K562 (cell line): ENCODE measurements at regions not wholly inside any gene's neighbourhood (a gene's known extent, or its start where the extent isn't known, plus 50 kb on each side); places are given as distances from the start of the nearest gene placed in this dataset.

ENCODE experiments used
- ATAC-seq: fragments of 200-7000 bp; cut with Tn5 transposase; 3 replicates; pipeline ENCODE4 v1.9.1; 2020; ENCODE audit warnings: moderate library complexity
- BruUV-seq: library from RNA; stranded (reverse); fragments of 400-500 nt; replicated peaks from 2 replicates; lab custom pipeline; 2021; lab: Mats Ljungman, UMichigan
- CTCF ChIA-PET: fragments of 300-600 bp; formaldehyde crosslinking; extraction: SDS; loops from one replicate; lab custom pipeline; 2021; ENCODE audit warnings: low intra/inter-chr PET ratio; lab: Yijun Ruan, JAX
- POLR2A ChIA-PET: fragments of 300-600, 350-650 bp; sonication (Branson Sonifier 250); formaldehyde crosslinking; extraction: SDS; loops from one replicate; lab custom pipeline; 2021; ENCODE audit warnings: antibody characterized with exemption, inconsistent platforms; lab: Yijun Ruan, JAX
- DNase-seq, 4 experiments: peaks; one replicate each; pipeline versions ENCODE4 v3.0.0 to v3.0.0-alpha.2; 2011 to 2018; ENCODE audit warnings: low spot score in 3 of 4, mixed read lengths in 3 of 4; ENCODE audit errors: extremely low read depth in 1 of 4
- FAIRE-seq: peaks from 2 replicates; lab custom pipeline; 2011; peaks lifted over from hg19 to GRCh38; lab: Jason Lieb, UNC
- H2AFZ ChIP-seq: 2 replicates; pipeline ENCODE4 v1.6.0; 2011; ENCODE audit warnings: low read depth, low read length, control low read depth, inconsistent platforms
- H3K27ac ChIP-seq: fragments of 200-600 bp; 3 replicates; pipeline ENCODE4 v1.8.0; 2011; ENCODE audit warnings: low read depth, mild to moderate bottlenecking, control low read depth, inconsistent platforms, low read length, moderate library complexity, mixed read lengths; ENCODE audit errors: extremely low read depth
- H3K27me3 ChIP-seq, 2 experiments: fragments of 300-600 bp in 1 of 2; 2 replicates in 1 of 2; 3 replicates in 1 of 2; pipeline versions ENCODE4 v1.6.0 to v1.8.0; 2011; ENCODE audit warnings: inconsistent platforms in 2 of 2, low read length in 2 of 2, mild to moderate bottlenecking in 1 of 2, mixed read lengths in 1 of 2, moderate library complexity in 1 of 2; ENCODE audit not compliant: control insufficient read depth in 2 of 2, insufficient read depth in 2 of 2
- H3K36me3 ChIP-seq: fragments of 300-600 bp; 3 replicates; pipeline ENCODE4 v1.8.0; 2011; ENCODE audit warnings: mild to moderate bottlenecking, low read length, inconsistent platforms; ENCODE audit not compliant: control insufficient read depth, insufficient read depth
- H3K4me1 ChIP-seq, 2 experiments: fragments of 200-600 bp in 1 of 2; replicated peaks in 1 of 2; 2 replicates in 1 of 2; 3 replicates in 1 of 2; pipeline versions ENCODE4 v1.5.1 to v1.8.0; 2011; ENCODE audit warnings: inconsistent platforms in 2 of 2, low read length in 2 of 2, mild to moderate bottlenecking in 1 of 2, mixed read lengths in 1 of 2, moderate library complexity in 1 of 2; ENCODE audit not compliant: control insufficient read depth in 2 of 2, insufficient read depth in 2 of 2
- H3K4me2 ChIP-seq: 2 replicates; pipeline ENCODE4 v1.6.1; 2011; ENCODE audit warnings: low read length, control low read depth, inconsistent platforms, mixed read lengths; ENCODE audit not compliant: insufficient read depth
- H3K4me3 ChIP-seq: fragments of 200-600 bp; sonication (generic), shearing (Covaris generic); 2 replicates; pipeline ENCODE4 v1.5.1; 2016; ENCODE audit warnings: control low read depth, inconsistent platforms
- H3K79me2 ChIP-seq: fragments of 200-600 bp; 3 replicates; pipeline ENCODE4 v1.8.0; 2011; ENCODE audit warnings: low read length, inconsistent platforms; ENCODE audit not compliant: control insufficient read depth, insufficient read depth
- H3K9ac ChIP-seq, 2 experiments: 2 replicates each; pipeline versions ENCODE4 v1.6.0 to v1.6.1; 2011; ENCODE audit warnings: low read depth in 2 of 2, low read length in 2 of 2, control low read depth in 1 of 2, inconsistent platforms in 1 of 2, mild to moderate bottlenecking in 1 of 2, mixed read lengths in 1 of 2; ENCODE audit not compliant: insufficient read depth in 1 of 2
- H3K9me1 ChIP-seq: one replicate; pipeline ENCODE4 v1.6.0; 2011; ENCODE audit warnings: inconsistent platforms, mild to moderate bottlenecking, low read length, moderate library complexity; ENCODE audit not compliant: control insufficient read depth, insufficient read depth
- H3K9me3 ChIP-seq: replicated peaks from 2 replicates; pipeline ENCODE4 v1.5.1; 2011; ENCODE audit warnings: low read depth, low read length, inconsistent platforms; ENCODE audit not compliant: control insufficient read depth, insufficient read depth
- H4K20me1 ChIP-seq: replicated peaks from 2 replicates; pipeline ENCODE4 v1.6.1; 2011; ENCODE audit warnings: low read length, inconsistent platforms, mixed read lengths; ENCODE audit not compliant: control insufficient read depth, insufficient read depth
- PML ChIP-seq: IDR thresholded peaks from 2 replicates; pipeline ENCODE4 v1.6.1; 2012; ENCODE audit warnings: low read length, inconsistent platforms
- RBM39 ChIP-seq: fragments of 200-400 bp; formaldehyde crosslinking; optimal IDR thresholded peaks from 2 replicates; pipeline ENCODE3; 2018; ENCODE audit warnings: low read depth, low read length
- SLC30A9 ChIP-seq: fragments of 250-450 bp; sonication (Bioruptor Pico); IDR thresholded peaks from 2 replicates; pipeline ENCODE4 v1.8.0; 2022; ENCODE audit warnings: mild to moderate bottlenecking, moderate library complexity
- ZNF445 ChIP-seq: fragments of 250-450 bp; sonication (Bioruptor Pico); IDR thresholded peaks from 2 replicates; pipeline ENCODE4 v1.4.0; 2020; ENCODE audit warnings: low read depth, mild to moderate bottlenecking, moderate library complexity
- WGBS: fragments of 100-300 bp; shearing (Covaris generic); methylation state at CpG from one replicate; pipeline ENCODE4 v1.1.6; 2016; ENCODE audit warnings: low coverage, mixed read lengths; ENCODE audit not compliant: insufficient coverage; ENCODE audit errors: missing lambda C conversion rate; 5-methylcytosine and 5-hydroxymethylcytosine counted together
- in situ Hi-C: fragments of 300-500 bp; cut with MboI; formaldehyde crosslinking; loops from 4 replicates; pipeline ENCODE4 v1.15.0; 2018; ENCODE audit warnings: inconsistent platforms, mixed read lengths
- intact Hi-C: fragments of 100-400 bp; cut with micrococcal nuclease; formaldehyde crosslinking; loops from 2 replicates; pipeline ENCODE4 v1.14.2; 2022
- TF ChIP-seq, protein P1 (sequence below): fragments of 250-450 bp; sonication (Bioruptor Pico); IDR thresholded peaks from 2 replicates; pipeline ENCODE4 v1.4.0; 2020
- TF ChIP-seq, protein P2 (sequence below): fragments of 250-450 bp; sonication (Bioruptor Pico); IDR thresholded peaks from 2 replicates; pipeline ENCODE4 v1.8.0; 2021; ENCODE audit warnings: mild to moderate bottlenecking, moderate library complexity
- TF ChIP-seq, protein P3 (sequence below): sonication (generic); formaldehyde crosslinking; IDR thresholded peaks from 2 replicates; pipeline ENCODE4 v1.8.1; 2023; ENCODE audit warnings: mild to moderate bottlenecking, missing genetic modification reagents

DNA sequence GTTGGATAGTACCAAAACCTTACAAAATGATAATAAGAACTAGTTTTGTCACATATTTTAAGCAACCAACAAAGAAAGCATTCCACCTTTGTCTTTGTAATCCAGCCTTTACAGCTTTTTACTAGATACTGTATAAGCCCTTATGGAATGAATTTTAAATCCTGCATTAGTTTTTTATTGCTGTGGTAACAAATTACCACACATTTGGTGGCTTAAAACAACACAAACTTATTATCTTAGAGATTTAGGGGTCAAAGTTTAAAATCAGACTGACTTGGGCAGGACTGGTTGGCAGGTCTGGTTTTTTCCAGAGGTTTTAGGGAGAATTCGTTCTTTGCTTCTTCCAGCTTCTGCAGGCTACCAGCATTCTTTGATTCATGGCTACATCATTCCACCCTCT is 108.5 kb upstream of the NLGN1 start:
- ChIA-PET CTCF (no interaction called here), POLR2A (interaction anchor here (1.4 kb wide), 1 partner anchor 10 kb away, joined by 4 read pairs; no protein-coding TSS in a partner anchor)
- FAIRE-seq (no peak), ATAC-seq (no peak), DNase-seq (no peak)
- Histone ChIP-seq H3K79me2 (no peaks in the 10 kb centered on the region), H3K9me3 (no peaks in the 10 kb centered on the region), H3K4me3 (no peak overlapping the region), H3K9me1 (no peaks in the 10 kb centered on the region), H3K36me3 (no peaks in the 10 kb centered on the region), H3K27me3 (no peaks in the 10 kb centered on the region), H3K27ac (no peak overlapping the region), H2AFZ (no peak overlapping the region), H3K4me1 (no peaks in the 10 kb centered on the region), H3K9ac (no peak overlapping the region), H4K20me1 (no peaks in the 10 kb centered on the region), H3K4me2 (no peak overlapping the region)
- 0% methylated on average over 1 of the region's 1 CpG for WGBS
- no TSS peak for BruUV-seq
- intact Hi-C loops: no loop called here
- TF ChIP-seq PML: no peak
- TF ChIP-seq, protein P1, sequence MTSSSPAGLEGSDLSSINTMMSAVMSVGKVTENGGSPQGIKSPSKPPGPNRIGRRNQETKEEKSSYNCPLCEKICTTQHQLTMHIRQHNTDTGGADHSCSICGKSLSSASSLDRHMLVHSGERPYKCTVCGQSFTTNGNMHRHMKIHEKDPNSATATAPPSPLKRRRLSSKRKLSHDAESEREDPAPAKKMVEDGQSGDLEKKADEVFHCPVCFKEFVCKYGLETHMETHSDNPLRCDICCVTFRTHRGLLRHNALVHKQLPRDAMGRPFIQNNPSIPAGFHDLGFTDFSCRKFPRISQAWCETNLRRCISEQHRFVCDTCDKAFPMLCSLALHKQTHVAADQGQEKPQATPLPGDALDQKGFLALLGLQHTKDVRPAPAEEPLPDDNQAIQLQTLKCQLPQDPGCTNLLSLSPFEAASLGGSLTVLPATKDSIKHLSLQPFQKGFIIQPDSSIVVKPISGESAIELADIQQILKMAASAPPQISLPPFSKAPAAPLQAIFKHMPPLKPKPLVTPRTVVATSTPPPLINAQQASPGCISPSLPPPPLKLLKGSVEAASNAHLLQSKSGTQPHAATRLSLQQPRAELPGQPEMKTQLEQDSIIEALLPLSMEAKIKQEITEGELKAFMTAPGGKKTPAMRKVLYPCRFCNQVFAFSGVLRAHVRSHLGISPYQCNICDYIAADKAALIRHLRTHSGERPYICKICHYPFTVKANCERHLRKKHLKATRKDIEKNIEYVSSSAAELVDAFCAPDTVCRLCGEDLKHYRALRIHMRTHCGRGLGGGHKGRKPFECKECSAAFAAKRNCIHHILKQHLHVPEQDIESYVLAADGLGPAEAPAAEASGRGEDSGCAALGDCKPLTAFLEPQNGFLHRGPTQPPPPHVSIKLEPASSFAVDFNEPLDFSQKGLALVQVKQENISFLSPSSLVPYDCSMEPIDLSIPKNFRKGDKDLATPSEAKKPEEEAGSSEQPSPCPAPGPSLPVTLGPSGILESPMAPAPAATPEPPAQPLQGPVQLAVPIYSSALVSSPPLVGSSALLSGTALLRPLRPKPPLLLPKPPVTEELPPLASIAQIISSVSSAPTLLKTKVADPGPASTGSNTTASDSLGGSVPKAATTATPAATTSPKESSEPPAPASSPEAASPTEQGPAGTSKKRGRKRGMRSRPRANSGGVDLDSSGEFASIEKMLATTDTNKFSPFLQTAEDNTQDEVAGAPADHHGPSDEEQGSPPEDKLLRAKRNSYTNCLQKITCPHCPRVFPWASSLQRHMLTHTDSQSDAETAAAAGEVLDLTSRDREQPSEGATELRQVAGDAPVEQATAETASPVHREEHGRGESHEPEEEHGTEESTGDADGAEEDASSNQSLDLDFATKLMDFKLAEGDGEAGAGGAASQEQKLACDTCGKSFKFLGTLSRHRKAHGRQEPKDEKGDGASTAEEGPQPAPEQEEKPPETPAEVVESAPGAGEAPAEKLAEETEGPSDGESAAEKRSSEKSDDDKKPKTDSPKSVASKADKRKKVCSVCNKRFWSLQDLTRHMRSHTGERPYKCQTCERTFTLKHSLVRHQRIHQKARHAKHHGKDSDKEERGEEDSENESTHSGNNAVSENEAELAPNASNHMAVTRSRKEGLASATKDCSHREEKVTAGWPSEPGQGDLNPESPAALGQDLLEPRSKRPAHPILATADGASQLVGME (CRISPR knock-in tag): no peak
- no peak for TF ChIP-seq ZNF445
- no peak for TF ChIP-seq RBM39
- TF ChIP-seq, protein P2, sequence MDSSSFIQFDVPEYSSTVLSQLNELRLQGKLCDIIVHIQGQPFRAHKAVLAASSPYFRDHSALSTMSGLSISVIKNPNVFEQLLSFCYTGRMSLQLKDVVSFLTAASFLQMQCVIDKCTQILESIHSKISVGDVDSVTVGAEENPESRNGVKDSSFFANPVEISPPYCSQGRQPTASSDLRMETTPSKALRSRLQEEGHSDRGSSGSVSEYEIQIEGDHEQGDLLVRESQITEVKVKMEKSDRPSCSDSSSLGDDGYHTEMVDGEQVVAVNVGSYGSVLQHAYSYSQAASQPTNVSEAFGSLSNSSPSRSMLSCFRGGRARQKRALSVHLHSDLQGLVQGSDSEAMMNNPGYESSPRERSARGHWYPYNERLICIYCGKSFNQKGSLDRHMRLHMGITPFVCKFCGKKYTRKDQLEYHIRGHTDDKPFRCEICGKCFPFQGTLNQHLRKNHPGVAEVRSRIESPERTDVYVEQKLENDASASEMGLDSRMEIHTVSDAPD: no peak
- TF ChIP-seq, protein P3, sequence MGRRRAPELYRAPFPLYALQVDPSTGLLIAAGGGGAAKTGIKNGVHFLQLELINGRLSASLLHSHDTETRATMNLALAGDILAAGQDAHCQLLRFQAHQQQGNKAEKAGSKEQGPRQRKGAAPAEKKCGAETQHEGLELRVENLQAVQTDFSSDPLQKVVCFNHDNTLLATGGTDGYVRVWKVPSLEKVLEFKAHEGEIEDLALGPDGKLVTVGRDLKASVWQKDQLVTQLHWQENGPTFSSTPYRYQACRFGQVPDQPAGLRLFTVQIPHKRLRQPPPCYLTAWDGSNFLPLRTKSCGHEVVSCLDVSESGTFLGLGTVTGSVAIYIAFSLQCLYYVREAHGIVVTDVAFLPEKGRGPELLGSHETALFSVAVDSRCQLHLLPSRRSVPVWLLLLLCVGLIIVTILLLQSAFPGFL (CRISPR knock-in tag): no peak
- no peak for TF ChIP-seq SLC30A9 (CRISPR knock-in tag)
- in situ Hi-C loops: no loop called here
